OCI-LY7 (cell line): ENCODE measurements at regions not wholly inside any gene's neighbourhood (a gene's known extent, or its start where the extent isn't known, plus 50 kb on each side); places are given as distances from the start of the nearest gene placed in this dataset.

Source experiments
- CTCF ChIP-seq: fragments of 200-600 bp; sonication (generic); conservative IDR thresholded peaks from 2 replicates; pipeline ENCODE4 v1.5.1; 2014; ENCODE audit warnings: mild to moderate bottlenecking, antibody characterized with exemption, low read length, moderate library complexity, mixed read lengths
- EZH2phosphoT487 ChIP-seq: fragments of 200-600 bp; sonication (generic); IDR thresholded peaks from 2 replicates; pipeline ENCODE4 v1.6.1; 2018; ENCODE audit warnings: low read depth, borderline replicate concordance, mild to moderate bottlenecking, mixed run types, antibody characterized with exemption, low read length, moderate library complexity, mixed read lengths

- TF ChIP-seq CTCF (no peak), EZH2phosphoT487 (no peak)
Observed at GRCh38 chr6:17202526-17202925, 78.6 kb upstream of the RBM24 start.
